ENCODE measurements at regions not wholly inside any gene's neighbourhood (a gene's known extent, or its start where the extent isn't known, plus 50 kb on each side); places are given as distances from the start of the nearest gene placed in this dataset.
"Not testable (repeated sequence)": the region's sequence is repeated elsewhere in the genome, so short reads cannot be mapped to it uniquely, and the experiment has no call there.

DNA sequence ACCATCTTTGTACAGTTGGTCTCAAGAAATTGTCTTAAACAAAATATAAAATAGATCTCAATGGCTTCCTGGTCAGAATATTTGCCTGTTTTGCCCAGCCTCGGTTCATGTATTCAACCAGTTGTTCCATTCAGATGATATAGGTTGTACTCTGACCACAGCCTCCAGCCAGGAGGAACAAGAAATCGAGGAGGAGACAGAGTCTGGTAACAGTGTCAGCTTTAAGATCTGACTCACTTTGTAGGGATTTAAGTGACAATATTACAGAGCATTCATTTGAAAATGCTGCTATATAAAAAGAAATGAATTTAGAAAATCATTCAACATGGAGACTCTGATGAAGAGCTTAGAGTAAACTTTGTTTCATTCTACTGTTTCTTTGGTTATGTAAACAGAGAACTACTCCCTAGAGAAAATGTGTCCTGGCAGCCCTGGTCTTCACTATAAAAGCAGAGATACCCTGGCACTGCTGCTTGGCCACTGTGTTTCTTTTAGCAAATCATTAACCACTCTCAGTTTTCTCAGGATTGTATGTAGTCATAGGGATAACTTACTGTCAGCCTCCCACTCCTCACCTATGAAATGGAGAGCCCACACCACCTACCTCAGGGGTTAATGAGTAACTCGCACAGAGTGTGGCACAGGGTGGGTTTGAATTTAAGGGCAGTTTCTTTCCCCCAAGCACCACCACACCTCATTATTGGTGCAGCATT is 53.5 kb downstream of the PAGE2 start:
- no peak for DNase-seq

GRCh38 chrX:55142919-55143310 is 54.1 kb downstream of the PAGE2 start:
- DNase-seq, result no peak

- DNase-seq, result no peak
Observed at GRCh38 chrX:55143621-55144020, 54.8 kb downstream of the PAGE2 start.

- no peak for DNase-seq
Observed at GRCh38 chrX:55144697-55145096, 55.9 kb downstream of the PAGE2 start.

DNA sequence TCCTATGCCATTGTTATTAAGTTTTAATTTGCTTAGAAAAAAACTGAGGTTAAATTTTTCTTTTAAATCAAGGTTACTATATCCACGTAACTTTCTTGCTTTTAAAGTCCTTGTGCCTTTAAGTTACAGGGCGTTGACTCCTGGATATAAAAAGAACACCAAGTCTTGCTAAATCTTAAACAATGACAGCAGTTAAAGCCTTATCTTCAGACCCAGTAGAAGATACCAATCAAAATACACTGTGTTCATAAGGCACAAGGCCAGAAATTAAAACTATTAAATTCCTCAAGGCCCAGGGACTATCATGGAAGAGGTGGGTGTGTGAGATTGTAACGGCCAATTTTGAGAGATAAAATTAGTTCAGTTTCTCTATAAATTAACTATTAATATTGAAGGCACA is 60.4 kb downstream of the PAGE2 start:
- DNase-seq, result no peak

GRCh38 chrX:55151199-55151598 is 62.4 kb downstream of the PAGE2 start:
- DNase-seq, result no peak

- no peak for DNase-seq
Observed at GRCh38 chrX:55159551-55159950, 60.6 kb upstream of the PAGE5 start.

- peak; percentile 91 for DNase-seq
Observed at GRCh38 chrX:55160685-55161552, 59.2 kb upstream of the PAGE5 start.

DNA sequence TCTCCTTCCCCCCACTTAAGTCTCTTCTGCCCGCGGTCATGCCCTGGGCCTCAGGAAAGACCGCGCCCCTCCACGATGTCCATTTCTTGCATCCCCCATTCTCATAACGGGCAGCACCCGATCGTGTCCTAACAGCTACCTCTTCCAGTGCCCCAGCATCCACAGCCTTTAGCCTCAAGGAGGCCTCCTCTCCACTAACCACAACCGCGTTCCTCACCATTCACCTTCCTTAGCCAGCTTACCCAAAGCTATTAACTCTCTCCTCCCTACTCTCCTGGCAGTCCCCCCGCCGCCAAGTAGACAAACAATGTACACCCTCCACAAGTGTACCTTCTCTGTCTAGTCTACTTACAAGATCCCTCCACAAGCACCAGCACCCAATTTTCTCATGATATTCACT is 58.6 kb upstream of the PAGE5 start:
- DNase-seq, result no peak

DNA sequence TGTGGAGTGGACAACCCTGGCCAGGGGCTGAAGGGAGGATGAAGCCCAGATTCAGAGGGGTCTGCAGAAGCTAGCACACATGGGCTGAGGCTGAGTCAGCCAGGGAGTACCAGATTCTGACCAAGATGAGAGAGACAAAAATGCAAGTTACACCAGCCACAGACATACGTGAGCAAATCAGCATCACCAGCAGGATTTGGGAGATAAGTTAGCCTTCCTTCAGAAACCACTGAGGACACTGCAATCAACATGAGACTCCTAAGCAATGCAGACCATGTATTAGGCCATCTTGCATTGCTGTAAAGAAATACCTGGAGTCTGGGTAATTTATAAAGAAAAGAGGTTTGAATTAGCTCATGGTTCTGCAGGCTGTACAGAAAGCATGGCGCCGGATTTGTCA is 57.0 kb upstream of the PAGE5 start:
- DNase-seq, result no peak

DNA sequence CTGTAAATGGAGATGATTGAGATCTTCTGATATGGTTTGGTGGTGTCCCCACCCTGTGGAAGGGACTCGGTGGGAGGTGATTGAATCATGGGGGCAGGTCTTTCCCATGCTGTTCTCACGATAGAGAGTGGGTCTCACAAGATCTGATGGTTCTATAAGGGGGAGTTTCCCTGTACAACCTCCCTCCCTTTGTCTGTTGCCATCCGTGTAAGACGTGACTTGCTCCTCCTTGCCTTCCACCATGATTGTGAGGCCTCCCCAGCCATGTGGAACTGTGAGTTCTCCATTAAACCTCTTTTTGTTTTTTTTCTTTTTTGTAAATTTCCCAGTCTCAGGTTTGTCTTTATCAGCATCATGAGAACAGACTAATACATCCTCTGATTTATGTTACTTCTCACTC is 55.1 kb upstream of the PAGE5 start:
- not testable (repeated sequence) for DNase-seq

GRCh38 chrX:55167124-55167803 is 52.9 kb upstream of the PAGE5 start:
- no peak for DNase-seq

GRCh38 chrX:55167901-55168300 is 52.2 kb upstream of the PAGE5 start:
- DNase-seq, result no peak

GRCh38 chrX:55169782-55170181 is 50.4 kb upstream of the PAGE5 start:
- no peak for DNase-seq

All from NCI-H1417 treated with DMSO at 0.1 percent for 48 hours (cell line).